ENCODE measurements at regions not wholly inside any gene's neighbourhood (a gene's known extent, or its start where the extent isn't known, plus 50 kb on each side); places are given as distances from the start of the nearest gene placed in this dataset.

GRCh38 chr9:89234205-89235067 is 55.8 kb upstream of the SHC3 start:
- CTCF ChIA-PET, result interaction anchor here (0.5 kb wide), 1 partner anchor 788 kb away, joined by 5 read pairs; no protein-coding TSS in a partner anchor
- intact Hi-C loops (cut with micrococcal nuclease; ENCODE audit: unreplicated experiment), result no loop called here
- peaks cover 6% of the 10 kb centered on the region for H3K36me3 Mint-ChIP-seq (ENCODE audit: insufficient read depth, unreplicated experiment)
- H3K27me3 Mint-ChIP-seq (ENCODE audit: unreplicated experiment), result peaks cover 16% of the 10 kb centered on the region
- peak overlapping the region; percentile 67 for H3K4me3 Mint-ChIP-seq (ENCODE audit: low read depth, unreplicated experiment)
- BruUV-seq (replicated peaks), result no TSS peak
- H3K4me1 Mint-ChIP-seq (ENCODE audit: low read depth, unreplicated experiment), result no peaks in the 10 kb centered on the region
- no peak for TF ChIP-seq CTCF (IDR thresholded peaks at IDR 0.05; ENCODE audit: unreplicated experiment)
- no peak overlapping the region for H3K27ac Mint-ChIP-seq (ENCODE audit: unreplicated experiment)
- H3K9me3 Mint-ChIP-seq (ENCODE audit: low read depth, unreplicated experiment), result no peaks in the 10 kb centered on the region
- peak; percentile 48 for DNase-seq

- no peaks in the 10 kb centered on the region for H3K9me3 Mint-ChIP-seq (ENCODE audit: low read depth, unreplicated experiment)
- no peak overlapping the region for H3K4me3 Mint-ChIP-seq (ENCODE audit: low read depth, unreplicated experiment)
- DNase-seq, result no peak
- H3K4me1 Mint-ChIP-seq (ENCODE audit: low read depth, unreplicated experiment), result no peaks in the 10 kb centered on the region
- intact Hi-C loops (cut with micrococcal nuclease; ENCODE audit: unreplicated experiment), result no loop called here
- peaks cover 16% of the 10 kb centered on the region for H3K27me3 Mint-ChIP-seq (ENCODE audit: unreplicated experiment)
- H3K27ac Mint-ChIP-seq (ENCODE audit: unreplicated experiment), result no peak overlapping the region
- CTCF ChIA-PET, result interaction anchor here (0.6 kb wide), 1 partner anchor 32 kb away, joined by 3 read pairs; no protein-coding TSS in a partner anchor
- TF ChIP-seq CTCF (IDR thresholded peaks at IDR 0.05; ENCODE audit: unreplicated experiment), result no peak
- BruUV-seq (replicated peaks), result no TSS peak
- H3K36me3 Mint-ChIP-seq (ENCODE audit: insufficient read depth, unreplicated experiment), result peaks cover 6% of the 10 kb centered on the region
Observed at GRCh38 chr9:89236955-89237573, 58.4 kb upstream of the SHC3 start.

GRCh38 chr9:89238424-89238823 is 59.8 kb upstream of the SHC3 start:
- Mint-ChIP-seq H3K4me3 (ENCODE audit: low read depth, unreplicated experiment) (no peak overlapping the region), H3K9me3 (ENCODE audit: low read depth, unreplicated experiment) (no peaks in the 10 kb centered on the region), H3K27ac (ENCODE audit: unreplicated experiment) (no peak overlapping the region), H3K36me3 (ENCODE audit: insufficient read depth, unreplicated experiment) (peaks cover 6% of the 10 kb centered on the region), H3K4me1 (ENCODE audit: low read depth, unreplicated experiment) (no peaks in the 10 kb centered on the region), H3K27me3 (ENCODE audit: unreplicated experiment) (peaks cover 16% of the 10 kb centered on the region)
- DNase-seq, result no peak
- no peak for TF ChIP-seq CTCF (IDR thresholded peaks at IDR 0.05; ENCODE audit: unreplicated experiment)
- no TSS peak for BruUV-seq (replicated peaks)
- intact Hi-C loops (cut with micrococcal nuclease; ENCODE audit: unreplicated experiment), result no loop called here
- CTCF ChIA-PET, result no interaction called here

GRCh38 chr9:89243296-89244061 is 64.9 kb upstream of the SHC3 start:
- Mint-ChIP-seq H3K27ac (ENCODE audit: unreplicated experiment) (no peak overlapping the region), H3K9me3 (ENCODE audit: low read depth, unreplicated experiment) (no peaks in the 10 kb centered on the region), H3K27me3 (ENCODE audit: unreplicated experiment) (no peaks in the 10 kb centered on the region), H3K4me3 (ENCODE audit: low read depth, unreplicated experiment) (no peak overlapping the region), H3K36me3 (ENCODE audit: insufficient read depth, unreplicated experiment) (no peaks in the 10 kb centered on the region), H3K4me1 (ENCODE audit: low read depth, unreplicated experiment) (no peaks in the 10 kb centered on the region)
- BruUV-seq (replicated peaks), result no TSS peak
- DNase-seq, result no peak
- CTCF ChIA-PET, result no interaction called here
- intact Hi-C loops (cut with micrococcal nuclease; ENCODE audit: unreplicated experiment), result no loop called here
- TF ChIP-seq CTCF (IDR thresholded peaks at IDR 0.05; ENCODE audit: unreplicated experiment), result no peak

All from Calu3 (cell line).